ENCODE measurements at regions not wholly inside any gene's neighbourhood (a gene's known extent, or its start where the extent isn't known, plus 50 kb on each side); places are given as distances from the start of the nearest gene placed in this dataset.
"Not testable (repeated sequence)": the region's sequence is repeated elsewhere in the genome, so short reads cannot be mapped to it uniquely, and the experiment has no call there.

DNA sequence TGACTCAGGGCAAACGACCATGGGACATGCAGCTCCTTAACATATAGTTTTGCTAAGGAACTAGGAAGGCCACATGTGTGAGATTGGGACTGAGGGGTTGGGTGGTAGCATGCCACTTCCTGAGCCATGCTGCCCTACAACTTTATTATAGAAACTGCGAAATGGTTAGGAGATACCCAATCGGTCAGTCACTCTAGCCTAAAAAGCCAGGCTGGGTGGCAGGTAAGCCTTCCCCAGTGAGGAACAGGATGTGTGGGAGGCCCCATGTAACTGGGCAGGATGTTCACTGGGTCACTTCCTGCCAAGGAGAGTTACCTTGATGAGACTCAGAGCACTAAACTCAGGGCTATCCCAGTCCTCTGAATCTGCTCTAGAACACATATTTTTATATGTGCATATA is 123.5 kb downstream of the MAP3K7 start:
- no peak for DNase-seq (ENCODE audit: low spot score)

DNA sequence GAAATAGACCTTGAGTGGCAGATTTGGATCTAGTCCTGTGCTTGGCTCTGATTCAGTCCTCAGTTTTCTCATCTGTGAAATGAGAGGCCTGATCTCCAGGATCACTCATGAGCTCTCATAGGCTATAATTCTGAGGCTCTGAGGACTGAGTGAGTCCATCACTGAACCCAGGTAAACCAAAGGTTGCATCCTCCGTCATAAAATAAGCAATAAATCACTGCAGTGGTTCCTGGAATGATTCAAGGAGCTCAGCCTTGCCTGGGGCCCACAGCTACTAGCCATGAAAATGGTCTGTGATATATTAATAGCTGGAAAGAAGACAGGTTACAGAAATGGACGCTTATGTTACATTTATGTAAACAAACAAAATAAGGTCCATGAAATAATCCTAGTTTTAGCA is 124.8 kb downstream of the MAP3K7 start:
- no peak for DNase-seq (ENCODE audit: low spot score)

DNA sequence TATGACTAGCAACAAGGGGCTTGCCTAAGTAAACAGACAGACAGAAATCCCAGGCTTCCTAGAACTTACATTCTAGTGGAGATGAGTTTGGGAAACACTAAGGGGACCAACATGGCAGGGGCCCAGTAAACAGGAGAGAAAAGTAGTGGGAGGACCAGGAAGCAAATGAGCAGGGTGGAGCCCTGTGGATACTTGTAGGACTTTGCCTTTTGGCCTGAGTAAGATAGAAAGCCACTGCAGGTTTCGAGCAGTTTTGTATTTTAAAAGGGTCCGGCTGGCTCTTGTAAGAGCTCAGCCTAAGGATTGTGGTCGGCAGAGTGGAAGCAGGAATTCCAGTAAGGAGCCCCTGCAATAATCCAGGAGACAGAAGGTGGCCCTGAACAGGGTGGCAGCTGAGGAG is 125.5 kb downstream of the MAP3K7 start:
- no peak for DNase-seq (ENCODE audit: low spot score)

DNA sequence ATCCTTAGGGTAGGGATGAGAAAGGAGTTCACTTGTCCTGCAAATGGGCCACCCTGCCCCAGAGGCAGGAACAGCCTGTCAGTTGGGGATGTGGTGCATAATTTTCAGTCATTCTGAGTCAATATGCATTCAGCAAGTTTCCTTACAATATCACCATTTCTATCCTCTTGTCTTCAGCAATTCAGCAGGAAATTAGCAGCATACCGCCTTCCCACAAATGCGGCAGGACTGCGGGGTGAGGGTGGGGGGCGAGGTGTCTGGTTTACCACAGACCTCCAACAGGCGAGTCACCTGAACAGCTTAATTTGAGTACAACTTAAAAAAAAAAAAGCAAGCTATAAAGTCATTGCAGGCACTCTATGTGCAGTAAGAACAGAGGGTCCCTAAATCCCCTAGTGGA is 126.8 kb downstream of the MAP3K7 start:
- DNase-seq (ENCODE audit: low spot score), result no peak

DNA sequence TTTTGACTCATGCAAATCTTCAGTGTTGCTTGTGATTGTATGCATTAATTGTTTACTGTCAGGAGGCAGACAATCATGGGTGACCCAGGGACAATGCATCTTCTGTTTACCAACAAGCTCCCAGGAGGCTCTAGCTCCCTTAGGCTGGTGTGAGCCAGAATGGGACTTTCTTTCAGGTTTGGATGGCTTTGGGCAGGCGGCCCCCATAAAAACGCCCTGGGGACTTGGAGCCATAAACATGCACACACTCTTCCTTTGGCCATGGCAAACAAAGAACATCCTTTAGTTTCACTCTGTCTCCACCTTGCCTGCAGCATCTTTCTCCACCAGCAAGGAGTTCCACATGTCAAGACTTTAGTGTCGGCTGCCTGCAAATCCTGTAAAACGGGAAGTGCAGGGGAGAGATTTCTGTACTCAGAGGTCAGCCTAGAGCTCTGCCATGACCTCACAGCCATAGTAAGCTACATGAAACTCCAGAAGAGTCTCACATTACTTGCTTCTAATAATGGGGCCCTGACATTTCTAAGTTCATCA is 127.6 kb downstream of the MAP3K7 start:
- no peak for DNase-seq (ENCODE audit: low spot score)

DNA sequence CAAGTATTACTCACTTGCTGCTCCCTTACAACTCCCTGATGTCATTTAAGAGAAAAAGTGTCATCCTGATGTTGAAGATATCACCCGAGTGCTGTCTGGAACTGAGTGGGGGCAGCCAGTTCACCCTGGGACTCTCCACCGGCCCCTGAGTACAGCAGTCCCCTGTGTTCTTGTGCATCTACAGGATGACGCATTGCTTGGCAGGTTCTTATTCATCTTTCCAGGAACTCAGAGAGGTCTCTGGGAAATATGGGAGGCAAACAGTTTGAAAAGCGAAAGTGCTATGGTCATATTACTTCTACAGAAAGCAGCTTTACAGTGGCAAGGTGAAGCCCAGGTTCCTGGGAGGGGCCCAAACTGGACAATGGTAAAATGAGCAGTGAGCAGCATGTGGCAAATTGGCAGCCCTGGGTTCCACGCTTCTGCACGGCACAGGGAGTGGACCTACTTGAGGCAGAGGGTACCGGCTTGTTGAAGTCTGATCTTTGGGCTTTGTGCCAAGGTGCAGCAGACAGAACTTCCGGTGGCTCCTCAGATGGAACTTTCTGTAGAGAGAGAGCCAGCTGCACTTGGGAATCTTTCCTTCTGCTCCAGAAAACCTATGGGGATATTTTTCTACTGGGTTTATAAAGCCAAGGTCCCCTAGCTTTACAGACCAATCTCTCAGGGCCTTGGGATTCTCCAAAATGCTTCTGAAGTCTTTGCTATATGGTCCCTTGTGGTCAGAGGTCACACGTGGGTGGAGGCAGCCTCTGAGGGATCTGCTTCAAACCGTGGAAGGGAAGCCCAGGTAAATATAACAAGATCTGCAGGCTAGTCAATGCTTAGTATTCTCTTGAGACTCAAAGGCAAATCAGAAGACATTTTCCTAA is 128.3 kb downstream of the MAP3K7 start:
- no peak for DNase-seq (ENCODE audit: low spot score)

DNA sequence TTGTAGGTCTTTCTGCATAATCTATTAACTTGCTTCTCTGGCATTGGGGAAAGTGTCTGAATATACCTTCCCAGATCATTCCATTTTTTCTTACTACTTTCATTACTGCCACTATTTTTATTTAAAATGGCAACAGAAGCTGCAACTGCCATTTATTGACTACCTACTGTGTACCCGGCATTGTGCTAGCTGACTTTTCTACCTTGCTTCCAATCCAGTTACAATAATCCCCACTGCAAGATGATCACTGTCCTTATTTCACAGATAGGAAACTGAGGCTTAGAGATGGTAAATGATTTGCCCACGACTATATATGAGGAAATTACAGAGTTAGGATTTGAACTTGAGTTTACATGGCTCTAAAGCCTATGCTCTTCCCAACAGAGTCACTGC is 129.0 kb downstream of the MAP3K7 start:
- no peak for DNase-seq (ENCODE audit: low spot score)

DNA sequence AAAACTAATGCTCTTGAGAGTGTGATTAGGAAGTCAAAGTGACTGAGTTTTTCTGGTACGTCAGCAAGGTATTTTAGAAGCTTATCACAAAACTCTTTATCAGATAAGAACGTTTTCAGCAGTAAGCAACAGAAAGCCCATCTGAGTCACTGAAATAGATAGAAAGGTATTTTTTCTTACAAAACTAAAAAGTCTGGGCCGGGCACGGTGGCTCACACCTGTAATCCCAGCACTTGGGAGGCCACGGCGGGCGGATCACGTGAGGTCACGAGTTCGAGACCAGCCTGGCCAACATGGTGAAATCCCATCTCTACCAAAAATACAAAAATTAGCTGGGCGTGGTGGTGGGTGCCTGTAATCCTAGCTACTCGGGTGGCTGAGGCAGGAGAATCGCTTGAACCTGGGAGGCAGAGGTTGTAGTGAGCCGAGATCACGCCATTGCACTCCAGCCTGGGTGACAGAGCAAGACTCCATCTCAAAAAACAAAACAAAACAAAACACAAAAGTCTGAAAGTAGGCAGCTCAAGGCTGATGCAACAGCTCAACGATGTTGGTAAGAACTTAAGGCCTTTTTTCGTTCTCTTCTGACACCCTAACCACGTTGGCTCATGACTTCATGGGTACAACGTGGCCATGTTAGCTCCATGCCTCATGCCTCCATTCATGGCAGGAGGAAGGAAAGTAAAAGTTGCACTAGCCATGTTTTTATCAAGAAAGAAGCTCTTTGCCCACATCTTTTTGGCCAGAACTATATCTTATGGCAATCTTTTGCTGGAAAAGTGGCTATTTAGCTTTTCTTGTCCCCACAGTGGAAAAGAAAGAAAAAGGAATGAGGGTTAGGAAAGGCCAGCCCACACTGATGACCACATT is 129.6 kb downstream of the MAP3K7 start:
- not testable (repeated sequence) for DNase-seq (ENCODE audit: low spot score)

DNA sequence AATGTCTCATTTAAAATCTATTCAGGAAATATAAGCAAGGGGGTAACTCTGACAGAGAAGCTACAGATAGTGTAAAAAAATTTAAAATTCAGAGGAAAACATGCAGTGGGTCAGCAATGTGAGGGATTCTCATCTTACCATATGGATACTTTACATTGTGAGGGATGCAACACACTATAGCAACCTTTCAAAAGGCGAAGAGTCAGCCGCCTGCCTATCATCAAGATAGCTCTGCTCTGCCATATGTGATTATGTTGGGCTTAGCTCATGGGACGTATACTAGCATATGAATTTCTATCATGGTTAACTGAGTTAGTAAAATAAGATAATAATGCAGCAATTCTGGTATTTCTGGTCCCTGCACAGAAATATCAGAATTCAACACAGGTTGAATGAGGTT is 130.9 kb downstream of the MAP3K7 start:
- DNase-seq (ENCODE audit: low spot score), result no peak

DNA sequence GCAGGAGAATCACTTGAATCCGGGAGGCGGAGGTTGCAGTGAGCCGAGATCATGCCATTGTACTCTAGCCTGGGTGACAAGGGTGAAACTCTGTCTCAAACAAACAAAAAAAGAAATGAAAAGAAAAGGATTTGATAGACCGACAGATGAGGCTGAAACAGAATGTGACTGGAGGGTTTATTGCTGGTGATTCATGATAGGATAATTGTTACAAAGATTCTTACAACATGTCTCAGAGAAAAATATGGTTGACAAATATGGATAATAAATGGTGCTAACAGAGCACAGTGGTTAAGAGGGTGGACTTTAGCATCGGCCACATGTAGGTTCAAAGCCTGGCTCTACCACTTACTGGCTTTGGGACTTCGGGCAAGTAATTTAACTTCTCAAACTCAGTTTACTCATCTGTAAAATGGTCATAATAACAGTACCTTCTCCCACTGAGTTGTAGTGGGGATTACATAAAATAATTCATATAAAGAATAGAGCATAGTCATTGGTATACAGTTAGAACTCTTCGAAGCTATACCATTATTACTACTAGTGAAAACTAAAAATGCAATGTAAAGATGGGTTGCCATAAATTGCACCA is 131.9 kb downstream of the MAP3K7 start:
- DNase-seq (ENCODE audit: low spot score), result no peak

DNA sequence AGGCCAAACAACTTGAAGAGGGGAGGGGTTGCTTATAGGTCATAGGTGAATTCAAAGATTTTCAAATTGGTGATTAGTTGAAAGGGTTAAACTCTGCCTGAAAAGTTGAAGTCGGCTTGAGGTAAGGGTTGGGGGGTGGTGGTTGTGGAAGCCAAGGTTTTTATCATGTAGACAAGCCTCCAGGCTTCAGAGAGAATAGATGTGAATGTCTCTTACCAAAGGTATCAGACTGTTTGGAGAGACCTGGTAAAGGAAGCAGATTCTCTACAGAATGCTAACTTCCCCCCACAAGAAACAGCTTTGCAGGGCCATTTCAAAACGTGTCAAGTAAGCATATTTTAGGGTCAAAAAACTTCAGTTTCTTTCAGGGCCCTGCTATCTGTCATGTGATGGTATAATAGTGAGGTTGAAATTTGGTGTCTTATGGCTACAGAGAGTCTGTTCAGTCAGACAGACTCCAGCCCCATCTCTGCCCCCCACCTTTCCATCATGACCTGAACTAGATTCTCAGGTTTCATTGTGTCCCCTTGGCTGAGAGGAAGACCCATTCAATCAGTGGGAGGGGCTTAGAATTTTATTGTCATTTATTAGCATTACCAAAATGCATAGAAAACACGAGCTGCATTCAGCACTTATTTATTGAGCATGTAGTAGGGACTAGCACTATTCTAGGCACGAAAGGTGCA is 136.5 kb downstream of the MAP3K7 start:
- DNase-seq (ENCODE audit: low spot score), result no peak

DNA sequence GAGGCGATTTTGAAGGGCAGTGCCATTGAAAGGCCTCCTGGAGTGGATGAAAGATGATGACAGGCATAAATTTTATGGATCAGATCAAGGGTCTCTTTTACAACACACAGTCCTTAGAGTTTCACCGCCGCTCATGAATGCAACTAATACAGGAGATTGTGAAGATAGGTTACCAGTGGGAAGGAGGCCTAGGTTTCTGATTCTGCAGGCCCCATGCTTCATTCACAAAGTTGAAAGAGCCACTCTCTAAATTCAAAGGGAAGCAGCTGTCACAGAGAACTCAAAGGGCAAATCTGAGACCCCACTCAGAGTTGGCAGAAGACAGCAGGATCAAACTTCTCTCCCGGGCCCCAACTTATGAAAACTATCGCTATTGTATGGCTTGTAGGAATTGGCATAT is 137.6 kb downstream of the MAP3K7 start:
- no peak for DNase-seq (ENCODE audit: low spot score)

DNA sequence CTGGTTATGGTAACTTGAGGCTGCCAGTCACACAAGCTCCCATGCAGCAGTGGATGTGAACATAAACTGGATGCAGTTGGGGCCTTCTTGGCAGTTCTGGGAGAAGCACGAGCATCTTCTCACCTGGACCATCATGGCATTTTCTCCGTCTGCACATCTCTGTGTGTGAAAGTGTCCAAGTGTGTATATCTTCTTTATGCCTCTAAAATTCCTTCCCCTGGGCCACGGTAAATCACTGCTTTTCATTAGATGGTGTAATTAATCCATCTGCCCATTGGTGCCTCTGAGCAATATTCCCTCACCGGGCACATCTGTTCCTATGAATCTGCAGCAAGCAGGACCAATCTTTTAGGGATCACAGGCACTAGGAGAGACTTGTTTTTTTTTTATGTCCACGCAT is 138.0 kb downstream of the MAP3K7 start:
- DNase-seq (ENCODE audit: low spot score), result no peak

DNA sequence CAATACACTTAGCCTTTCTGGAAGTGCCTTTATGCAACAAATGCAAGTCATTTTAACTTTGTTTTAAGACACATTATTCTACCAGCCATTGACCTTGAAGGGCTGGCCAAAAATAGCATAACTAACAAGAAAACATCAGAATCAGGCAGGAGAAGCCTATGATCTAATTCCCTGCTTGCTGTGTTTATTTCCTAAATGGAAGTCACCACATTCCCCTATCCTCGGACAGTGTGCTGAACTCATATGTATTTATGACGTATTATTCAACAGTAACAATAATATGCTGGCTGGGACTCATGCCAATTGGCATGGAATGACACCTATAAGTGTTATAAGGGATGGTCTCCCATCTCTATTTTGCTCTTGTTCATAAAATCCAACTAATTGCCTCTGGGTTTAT is 140.7 kb downstream of the MAP3K7 start:
- DNase-seq (ENCODE audit: low spot score), result no peak

DNA sequence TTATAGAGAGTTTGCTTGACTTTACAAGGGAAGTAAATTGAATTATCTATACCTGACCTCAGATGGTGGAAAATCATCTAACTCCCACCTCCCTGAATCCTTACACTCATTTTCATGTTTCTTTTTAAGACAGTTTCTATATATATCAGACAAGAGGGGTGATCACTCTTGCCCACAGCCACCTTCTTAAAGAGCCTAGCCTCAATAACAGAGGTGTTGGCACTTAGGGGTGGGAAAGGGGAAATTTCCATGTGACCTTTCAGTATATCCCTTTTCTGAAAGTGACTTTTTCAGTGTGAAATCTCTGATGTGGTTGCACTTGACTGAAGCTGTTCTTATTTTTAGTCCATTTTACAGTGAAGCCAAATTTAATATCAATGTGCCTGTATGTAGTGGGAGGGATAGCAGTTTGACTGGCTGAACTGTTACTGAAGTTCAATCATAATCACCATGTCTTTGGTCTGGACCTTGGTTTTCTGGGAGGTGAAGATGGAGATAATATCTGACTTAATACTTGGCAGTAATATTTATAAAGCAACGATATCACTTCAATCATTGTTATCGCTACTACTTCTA is 141.3 kb downstream of the MAP3K7 start:
- no peak for DNase-seq (ENCODE audit: low spot score)

DNA sequence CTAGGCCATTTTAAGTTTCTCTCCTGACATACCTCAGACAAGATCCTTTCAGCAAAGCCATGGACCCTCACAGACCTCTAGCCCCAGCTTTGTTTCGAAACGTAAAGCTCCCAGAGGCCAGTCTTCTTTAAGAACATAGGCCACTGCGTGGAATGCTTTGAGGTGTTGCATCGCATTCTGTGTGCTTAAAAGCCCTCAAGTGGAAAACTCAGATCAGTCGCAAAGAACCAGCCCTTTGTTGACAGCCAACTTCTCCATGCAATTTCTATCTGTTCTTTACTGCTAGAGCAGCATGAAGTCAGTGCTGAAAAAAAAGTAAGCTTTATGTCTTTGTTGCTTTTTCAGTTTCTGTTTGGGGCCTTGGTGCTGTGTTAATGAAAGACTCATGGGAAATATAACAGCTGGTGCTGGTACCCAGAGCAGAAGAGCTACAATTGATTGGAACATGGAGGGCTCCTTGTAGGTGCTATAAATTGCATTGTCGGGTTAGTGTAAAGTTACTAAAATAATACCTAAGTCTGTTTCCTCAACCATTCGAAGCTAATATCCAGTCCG is 142.6 kb downstream of the MAP3K7 start:
- no peak for DNase-seq (ENCODE audit: low spot score)

DNA sequence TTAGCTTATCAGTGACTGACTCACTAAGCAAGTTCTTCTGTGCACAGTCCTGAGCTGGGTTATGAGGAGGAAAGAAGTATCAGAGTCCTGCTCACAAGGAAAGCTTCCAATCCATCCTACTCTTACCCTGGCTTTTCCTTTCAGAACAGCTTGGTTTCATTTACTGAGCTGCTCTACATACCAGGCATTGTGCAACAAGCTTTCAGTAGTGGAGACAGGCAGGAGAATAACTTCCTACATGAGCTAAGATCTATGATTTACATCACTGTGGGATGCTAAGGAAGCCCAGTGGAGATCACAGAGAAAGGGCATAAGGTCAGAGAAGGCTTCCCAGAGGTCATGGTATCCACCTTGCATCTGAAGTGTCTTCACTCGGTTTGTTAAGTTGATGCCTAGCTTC is 144.5 kb downstream of the MAP3K7 start:
- DNase-seq (ENCODE audit: low spot score), result no peak

DNA sequence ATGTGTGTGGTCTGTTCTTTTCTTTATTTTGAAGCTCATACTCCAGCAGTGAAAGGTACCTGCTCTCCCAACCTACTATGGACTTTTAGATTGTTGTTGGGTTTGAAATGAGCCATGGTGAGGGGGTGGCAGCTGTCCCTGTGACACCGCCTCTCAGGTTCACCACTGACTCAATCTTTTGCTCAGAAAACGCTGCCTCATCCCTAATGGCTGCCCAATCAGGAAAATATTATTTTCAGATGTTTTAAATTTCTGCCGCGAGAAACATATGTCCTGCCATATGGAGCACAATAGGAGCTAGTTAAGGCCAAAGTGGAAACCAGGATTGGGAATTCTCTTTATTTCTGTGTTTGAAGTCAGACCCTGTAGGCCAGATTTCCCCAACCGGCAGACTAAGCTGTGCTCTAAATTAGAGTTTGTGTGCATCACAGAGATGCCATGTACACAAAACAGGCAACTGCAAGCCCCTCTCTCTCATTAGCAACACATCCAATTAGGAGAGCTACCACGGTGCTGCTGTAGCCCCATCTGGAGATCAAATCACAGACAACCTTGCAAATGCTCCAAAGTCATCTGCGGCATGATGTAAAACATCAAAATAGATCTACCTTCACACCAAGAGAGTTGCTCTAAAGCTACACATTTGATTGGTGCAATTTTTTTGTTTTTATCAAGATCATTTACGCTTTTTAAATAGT is 144.1 kb upstream of the BACH2 start:
- DNase-seq (ENCODE audit: low spot score), result no peak

DNA sequence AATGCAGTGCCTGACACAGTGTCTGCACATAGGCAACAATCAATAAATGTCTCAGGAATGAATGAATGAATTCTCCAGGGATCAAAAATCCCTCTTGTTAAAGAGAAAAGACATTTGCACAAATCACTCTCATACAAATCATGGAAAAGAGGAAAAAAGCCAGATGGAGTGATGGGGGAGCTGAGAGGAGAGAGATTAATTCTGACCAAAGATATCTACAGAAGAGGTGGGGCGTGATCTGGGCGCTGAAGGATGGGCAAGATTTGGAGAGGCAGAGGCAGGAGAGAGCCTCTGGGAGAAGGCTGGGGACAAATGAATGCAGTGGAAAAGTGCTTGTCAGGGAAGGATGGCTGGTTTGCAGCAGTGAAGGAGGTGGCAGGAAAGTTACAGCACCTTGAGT is 142.9 kb upstream of the BACH2 start:
- DNase-seq (ENCODE audit: low spot score), result no peak

DNA sequence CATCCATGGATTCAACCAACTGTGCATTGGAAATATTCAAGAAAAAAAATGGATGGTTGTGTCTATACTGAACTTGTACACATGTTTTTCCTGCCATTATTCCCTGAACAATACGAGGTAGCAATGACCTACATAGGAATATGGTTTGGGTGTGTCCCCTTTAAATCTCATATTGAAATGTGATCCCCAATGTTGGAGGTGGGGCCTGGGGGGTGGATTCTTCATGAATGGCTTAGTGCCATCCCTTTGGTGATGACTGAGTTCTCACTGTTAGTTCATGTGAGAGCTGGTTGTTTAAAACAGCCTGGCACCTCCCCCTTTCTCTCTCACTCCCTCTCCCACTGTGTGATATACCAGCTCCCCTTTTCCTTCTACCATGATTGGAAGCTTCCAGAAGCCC is 139.8 kb upstream of the BACH2 start:
- DNase-seq (ENCODE audit: low spot score), result no peak
